HG03139 (cell line): ENCODE measurements at regions not wholly inside any gene's neighbourhood (a gene's known extent, or its start where the extent isn't known, plus 50 kb on each side); places are given as distances from the start of the nearest gene placed in this dataset.

ENCODE experiments used
- ATAC-seq: cut with Tn5 transposase; IDR thresholded peaks from one replicate; pipeline ENCODE4 v1.9.1; 2021; ENCODE audit not compliant: unreplicated experiment

DNA sequence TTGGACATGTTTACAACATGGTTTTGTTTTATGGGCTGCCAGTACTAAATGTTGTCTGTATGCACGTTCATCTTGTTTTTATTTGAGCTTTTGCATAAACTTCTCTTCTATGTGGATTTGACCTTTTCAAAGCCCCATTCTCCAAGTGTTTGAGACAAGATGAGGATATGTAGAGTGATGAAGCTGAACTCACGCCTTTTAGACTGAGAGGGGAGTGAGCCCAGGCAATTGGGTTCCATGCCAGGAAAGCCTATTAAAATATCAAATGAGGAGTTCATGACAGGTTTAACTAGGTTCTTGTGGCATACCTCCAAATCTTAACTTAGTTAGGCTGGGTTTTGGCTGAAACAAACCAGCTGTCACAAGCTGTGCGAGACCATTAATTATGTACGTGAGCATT lies 170.4 kb upstream of the LDB2 start:
- ATAC-seq, result no peak

GRCh38 chr4:17068392-17068791 lies 169.9 kb upstream of the LDB2 start:
- ATAC-seq, result no peak

GRCh38 chr4:17066972-17067371 lies 168.5 kb upstream of the LDB2 start:
- ATAC-seq, result no peak

DNA sequence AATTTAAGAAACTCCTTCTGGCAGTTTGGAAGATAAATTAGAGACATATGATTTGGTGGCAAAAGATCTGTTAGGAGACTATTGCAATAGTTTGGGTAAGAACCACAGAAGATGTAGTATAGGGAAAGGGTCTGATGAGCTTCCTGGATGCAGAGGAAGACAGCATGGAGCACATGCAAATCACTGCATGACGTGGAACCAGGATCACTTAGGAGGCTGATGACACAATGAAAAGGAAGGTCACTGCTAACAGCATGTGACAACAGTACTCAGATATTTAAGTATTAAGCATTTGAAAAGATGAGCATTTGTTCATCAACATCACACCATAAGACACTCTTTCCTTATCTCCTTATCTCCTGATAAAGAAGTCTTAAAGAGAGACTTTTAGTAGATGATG lies 167.8 kb upstream of the LDB2 start:
- no peak for ATAC-seq

- no peak for ATAC-seq
These were observed 167.4 kb upstream of the LDB2 start for GRCh38 chr4:17065821-17066220.

DNA sequence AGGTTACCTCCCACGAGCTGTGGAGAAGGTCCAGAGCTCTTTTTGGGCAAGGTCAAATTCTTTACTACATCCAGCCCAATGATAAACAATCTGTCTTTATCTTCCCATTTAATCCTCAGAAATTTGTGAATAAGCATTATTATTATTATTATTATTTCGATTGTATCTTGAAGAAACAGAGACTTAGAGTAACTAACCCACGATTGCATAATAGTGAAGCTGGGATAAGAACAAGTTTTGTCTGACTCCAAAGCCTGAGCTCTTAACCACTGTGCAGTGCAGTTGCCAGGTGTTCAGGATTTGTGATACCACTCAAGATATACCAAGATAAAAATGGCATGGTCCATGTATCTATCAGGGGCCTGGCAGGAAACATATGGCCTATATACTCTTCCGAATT lies 166.5 kb upstream of the LDB2 start:
- ATAC-seq, result no peak

GRCh38 chr4:17063888-17064287 lies 165.4 kb upstream of the LDB2 start:
- no peak for ATAC-seq

GRCh38 chr4:17060230-17060629 lies 161.8 kb upstream of the LDB2 start:
- no peak for ATAC-seq

GRCh38 chr4:17058916-17059741 lies 160.7 kb upstream of the LDB2 start:
- no peak for ATAC-seq

DNA sequence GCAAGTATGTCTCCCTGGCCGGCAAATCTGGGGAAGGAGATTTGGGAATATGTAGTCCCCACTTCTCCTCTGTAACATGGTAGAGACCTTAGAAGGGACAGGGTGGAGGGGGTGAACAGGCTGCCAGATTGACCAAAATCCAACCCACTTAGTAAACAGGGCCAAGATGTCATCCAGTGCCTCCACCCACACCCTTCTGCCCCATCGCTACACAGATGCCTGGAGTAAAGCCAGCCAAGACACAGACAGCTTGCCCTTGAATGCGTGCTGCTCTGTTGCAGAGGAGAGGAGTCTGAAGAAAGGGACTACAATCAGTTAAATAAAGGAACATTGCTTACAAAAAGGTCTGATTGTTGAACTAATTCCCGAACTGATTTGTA lies 160.1 kb upstream of the LDB2 start:
- ATAC-seq, result no peak

DNA sequence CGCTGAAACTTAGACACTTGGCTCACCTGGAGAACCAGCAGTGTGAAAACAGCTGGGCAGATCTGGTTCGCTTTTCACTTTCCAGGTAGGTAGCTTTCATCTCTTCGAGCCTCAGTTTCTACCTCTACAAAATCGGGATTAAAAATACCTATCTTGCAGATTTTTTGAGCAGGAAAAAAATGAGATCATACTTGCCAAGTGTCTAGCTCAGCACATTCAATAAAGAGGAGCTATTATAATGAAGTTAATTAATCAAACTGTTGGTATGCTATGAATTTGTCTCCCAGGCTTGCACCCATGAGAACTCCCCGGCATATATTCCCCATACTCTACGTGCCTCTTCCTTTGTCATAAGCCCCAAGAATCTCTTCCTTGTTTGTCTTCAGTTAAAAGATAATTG lies 158.6 kb upstream of the LDB2 start:
- ATAC-seq, result no peak

GRCh38 chr4:17055788-17056187 lies 157.3 kb upstream of the LDB2 start:
- no peak for ATAC-seq

GRCh38 chr4:17045866-17046265 lies 147.4 kb upstream of the LDB2 start:
- ATAC-seq, result no peak

DNA sequence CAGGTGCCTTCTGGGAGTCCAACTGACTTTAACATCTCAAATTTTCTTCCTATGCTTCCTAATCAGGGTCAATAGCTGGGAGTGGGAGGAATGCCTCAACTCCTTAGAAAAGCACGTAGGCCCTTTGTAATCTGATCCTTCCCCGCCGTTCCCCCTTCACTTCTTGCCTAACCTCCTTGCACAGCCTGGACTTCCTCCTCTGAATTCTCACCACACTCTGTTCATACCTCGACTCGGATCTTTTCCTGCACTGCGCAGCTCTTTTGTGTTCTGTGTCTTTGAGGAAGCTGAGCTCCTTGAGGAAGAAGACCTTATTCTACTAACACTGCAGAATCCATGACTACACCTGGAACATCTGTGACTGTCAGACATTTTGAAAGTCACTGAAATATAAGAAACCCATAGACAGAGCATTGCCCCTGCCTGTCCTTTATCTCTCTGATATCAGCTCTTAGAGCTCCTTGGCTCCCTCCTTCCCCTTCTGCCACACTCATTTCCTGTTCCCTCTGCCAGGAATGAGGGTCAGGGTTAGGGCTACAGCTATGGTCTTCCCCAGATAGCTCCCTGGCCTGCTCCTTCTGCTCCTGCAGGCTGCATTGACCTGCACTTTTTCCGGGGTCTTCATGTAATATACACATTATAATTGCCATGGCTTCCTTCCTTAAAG lies 140.2 kb upstream of the LDB2 start:
- no peak for ATAC-seq

DNA sequence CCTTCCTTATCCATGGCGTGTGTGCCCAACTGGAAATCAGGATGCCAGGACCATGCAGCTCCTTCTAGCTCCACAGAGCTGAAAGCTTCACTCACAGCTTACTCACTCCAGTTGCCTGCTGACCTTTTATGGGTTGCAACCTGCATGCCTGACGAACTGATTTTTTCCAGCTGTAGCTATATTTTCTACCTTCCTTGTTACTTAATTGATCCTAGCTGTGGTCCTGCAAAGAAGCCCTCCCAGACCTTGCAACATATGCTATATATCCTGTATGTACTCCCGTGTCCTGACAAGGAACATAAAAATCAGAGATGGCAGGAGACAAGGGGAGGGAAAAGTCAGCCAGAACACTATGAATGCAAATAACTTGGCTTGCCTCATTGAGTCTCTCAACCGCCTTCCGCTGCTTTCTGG lies 135.3 kb upstream of the LDB2 start:
- ATAC-seq, result no peak

- no peak for ATAC-seq
These were observed 134.8 kb upstream of the LDB2 start for GRCh38 chr4:17033025-17033767.

DNA sequence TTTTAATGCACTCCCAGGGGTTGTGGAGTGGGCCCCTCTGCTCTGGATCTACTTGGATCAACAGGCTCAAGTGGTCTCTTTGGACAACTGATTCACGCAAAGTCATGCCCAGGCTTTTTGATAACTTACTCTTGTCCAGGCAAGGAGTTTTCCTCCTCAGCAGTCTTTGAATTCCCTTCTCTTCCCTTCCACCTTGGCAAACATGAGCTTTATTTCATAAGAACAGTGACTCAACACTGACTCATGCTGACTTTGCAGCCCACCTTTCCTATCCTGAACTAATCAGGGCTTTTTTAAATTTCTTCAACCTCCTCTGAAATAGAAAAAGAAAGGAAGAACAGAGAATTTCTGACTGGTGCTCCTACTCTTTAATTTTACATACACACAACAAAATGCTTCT lies 132.1 kb upstream of the LDB2 start:
- ATAC-seq, result no peak

DNA sequence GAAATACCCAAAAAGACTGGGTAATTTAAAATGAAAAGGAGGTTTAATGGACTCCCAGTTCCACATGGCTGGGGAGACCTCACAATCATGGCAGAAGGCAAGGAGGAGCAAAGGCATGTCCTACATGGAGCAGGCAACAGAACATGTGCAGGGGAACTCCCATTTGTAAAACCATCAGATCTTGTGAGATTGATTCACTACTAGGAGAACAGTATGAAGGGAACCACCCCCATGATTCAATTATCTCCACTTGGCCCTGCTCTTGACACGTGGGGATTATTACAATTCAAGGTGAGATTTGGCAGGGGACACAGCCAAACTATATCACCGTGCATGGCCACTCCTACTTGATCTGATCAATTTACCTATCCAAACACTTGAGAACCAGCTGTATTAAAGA lies 131.5 kb upstream of the LDB2 start:
- ATAC-seq, result no peak

DNA sequence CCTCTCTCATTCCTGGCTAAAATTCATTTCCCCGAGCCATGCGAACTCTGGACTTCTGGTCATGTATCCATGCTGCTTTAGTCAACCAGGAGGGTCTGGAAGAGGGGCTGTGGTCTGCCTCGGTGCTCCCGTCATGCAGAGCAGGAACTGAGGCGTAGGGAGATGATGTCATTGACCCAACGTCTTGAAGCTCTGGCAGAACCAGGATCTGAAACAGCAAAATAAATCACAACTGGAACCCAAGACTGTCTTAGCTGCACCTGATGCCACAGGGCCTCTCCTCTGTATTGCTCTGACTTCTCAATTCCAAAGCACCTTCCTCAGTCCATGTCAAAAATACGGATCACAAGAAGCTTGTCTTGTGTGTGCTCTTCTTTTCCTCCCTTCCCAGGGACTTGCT lies 131.0 kb upstream of the LDB2 start:
- ATAC-seq, result no peak

- ATAC-seq, result no peak
These were observed 129.1 kb upstream of the LDB2 start for GRCh38 chr4:17027495-17027894.

DNA sequence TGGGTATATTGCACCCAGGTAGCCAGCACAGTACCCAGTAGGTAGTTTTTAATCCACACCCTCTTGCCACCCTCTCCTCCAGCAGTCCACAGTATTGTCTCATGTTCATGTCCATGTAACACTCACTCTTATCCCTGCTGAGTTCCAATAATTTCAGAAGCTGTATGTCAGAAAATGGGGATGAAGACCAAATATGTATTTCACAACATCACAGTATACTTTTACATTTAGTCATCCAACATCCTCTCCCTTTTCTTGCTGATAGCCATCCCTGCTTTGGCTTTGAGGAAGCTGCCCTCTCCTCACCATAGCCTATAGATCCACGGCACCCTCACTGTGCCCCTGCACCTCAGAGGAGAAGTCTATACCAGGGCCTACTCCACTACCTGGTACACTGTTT lies 126.0 kb upstream of the LDB2 start:
- no peak for ATAC-seq

DNA sequence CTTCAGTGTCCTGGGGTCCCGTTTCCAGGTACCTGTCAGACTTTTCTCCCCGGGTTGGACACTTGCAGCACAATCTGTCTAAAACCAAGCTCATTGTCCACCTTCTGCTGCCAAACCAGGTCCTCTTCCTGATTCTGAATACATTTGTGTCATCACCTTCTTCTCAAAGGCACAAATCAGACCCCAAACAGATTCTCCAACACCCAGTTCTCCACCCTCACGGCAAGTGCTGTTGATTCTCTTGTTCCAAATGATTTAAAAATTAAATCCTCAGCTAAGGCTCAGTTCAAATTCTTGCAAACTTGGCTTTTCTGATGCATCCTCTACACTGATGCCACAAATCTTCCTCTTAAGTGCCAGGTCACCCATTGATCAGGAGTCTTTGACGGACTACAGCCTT lies 122.5 kb upstream of the LDB2 start:
- ATAC-seq, result no peak
